Uterus (tissue), 2 donors: ENCODE measurements at regions not wholly inside any gene's neighbourhood (a gene's known extent, or its start where the extent isn't known, plus 50 kb on each side); places are given as distances from the start of the nearest gene placed in this dataset.

Experiments
- CTCF ChIP-seq, 4 experiments: fragments of 200-600 bp in 2 of 4; fragments of 450-650 bp in 2 of 4; sonication (generic) in 2 of 4; IDR thresholded peaks; one replicate each; pipeline ENCODE4 v1.5.1; 2016 to 2019; ENCODE audit warnings: antibody characterized with exemption in 4 of 4, mild to moderate bottlenecking in 2 of 4, moderate library complexity in 1 of 4
- POLR2A ChIP-seq, 2 donors: fragments of 450-650 bp; IDR thresholded peaks; one replicate each; pipeline ENCODE4 v1.6.1; 2016; ENCODE audit warnings: antibody characterized with exemption in 2 of 2, mild to moderate bottlenecking in 1 of 2, moderate library complexity in 1 of 2

- TF ChIP-seq CTCF (IDR thresholded peaks at IDR 0.05): no peak
- no peak for TF ChIP-seq POLR2A (IDR thresholded peaks at IDR 0.05)
These were observed 502.0 kb downstream of the NR2F1-AS1 start for GRCh38 chr5:93079046-93079445.
